HG03342 (cell line): ENCODE measurements at regions not wholly inside any gene's neighbourhood (a gene's known extent, or its start where the extent isn't known, plus 50 kb on each side); places are given as distances from the start of the nearest gene placed in this dataset.
"Not testable (repeated sequence)": the region's sequence is repeated elsewhere in the genome, so short reads cannot be mapped to it uniquely, and the experiment has no call there.

Experiments used
- ATAC-seq: cut with Tn5 transposase; IDR thresholded peaks from one replicate; pipeline ENCODE4 v1.9.1; 2021; ENCODE audit warnings: mild to moderate bottlenecking, moderate library complexity; ENCODE audit not compliant: unreplicated experiment

- no peak for ATAC-seq
Measured at GRCh38 chr3:152658977-152659720, 175.8 kb upstream of the P2RY1 start.

- no peak for ATAC-seq
Measured at GRCh38 chr3:152662157-152662556, 172.8 kb upstream of the P2RY1 start.

- no peak for ATAC-seq
Measured at GRCh38 chr3:152664766-152665165, 170.2 kb upstream of the P2RY1 start.

- ATAC-seq: no peak
Measured at GRCh38 chr3:152667267-152667666, 167.7 kb upstream of the P2RY1 start.

GRCh38 chr3:152669560-152669959 lies 165.4 kb upstream of the P2RY1 start:
- no peak for ATAC-seq

- no peak for ATAC-seq
Measured at GRCh38 chr3:152671446-152672319, 163.2 kb upstream of the P2RY1 start.

- no peak for ATAC-seq
Measured at GRCh38 chr3:152672320-152672649, 162.6 kb upstream of the P2RY1 start.

GRCh38 chr3:152676810-152677379 lies 158.0 kb upstream of the P2RY1 start:
- no peak for ATAC-seq

- no peak for ATAC-seq
Measured at GRCh38 chr3:152677491-152677890, 157.4 kb upstream of the P2RY1 start.

- no peak for ATAC-seq
Measured at GRCh38 chr3:152682477-152682876, 152.5 kb upstream of the P2RY1 start.

- no peak for ATAC-seq
Measured at GRCh38 chr3:152683521-152683999, 151.4 kb upstream of the P2RY1 start.

GRCh38 chr3:152684279-152684678 lies 150.7 kb upstream of the P2RY1 start:
- ATAC-seq: no peak

- ATAC-seq: no peak
Measured at GRCh38 chr3:152688313-152688712, 146.6 kb upstream of the P2RY1 start.

GRCh38 chr3:152692326-152692725 lies 142.6 kb upstream of the P2RY1 start:
- not testable (repeated sequence) for ATAC-seq

- not testable (repeated sequence) for ATAC-seq
Measured at GRCh38 chr3:152693521-152694250, 141.2 kb upstream of the P2RY1 start.

GRCh38 chr3:152695840-152696239 lies 139.1 kb upstream of the P2RY1 start:
- no peak for ATAC-seq

- ATAC-seq: no peak
Measured at GRCh38 chr3:152696962-152697361, 138.0 kb upstream of the P2RY1 start.

- no peak for ATAC-seq
Measured at GRCh38 chr3:152703245-152703890, 131.6 kb upstream of the P2RY1 start.

GRCh38 chr3:152706991-152707713 lies 127.8 kb upstream of the P2RY1 start:
- no peak for ATAC-seq

GRCh38 chr3:152709659-152710058 lies 125.3 kb upstream of the P2RY1 start:
- ATAC-seq: no peak
